AG10803 (cell line): ENCODE measurements at regions not wholly inside any gene's neighbourhood (a gene's known extent, or its start where the extent isn't known, plus 50 kb on each side); places are given as distances from the start of the nearest gene placed in this dataset.

Experiments
- DNase-seq: peaks from one replicate; pipeline ENCODE4 v3.0.0; 2010; ENCODE audit warnings: low read depth
- H3K4me3 ChIP-seq: 2 replicates; pipeline ENCODE4 v1.5.1; 2011; ENCODE audit warnings: mild to moderate bottlenecking, low read length, control low read depth
- CTCF ChIP-seq: conservative IDR thresholded peaks from 2 replicates; pipeline ENCODE4 v1.5.1; 2011; ENCODE audit warnings: mild to moderate bottlenecking, low read length, control low read depth, inconsistent platforms

- no peak for DNase-seq
- no peak for TF ChIP-seq CTCF
- H3K4me3 ChIP-seq = no peak overlapping the region
These were observed 480.5 kb downstream of the EBF1 start for GRCh38 chr5:158619083-158619788.

- no peak overlapping the region for H3K4me3 ChIP-seq
- TF ChIP-seq CTCF = no peak
- DNase-seq = no peak
These were observed 481.5 kb downstream of the EBF1 start for GRCh38 chr5:158618256-158618655.

- no peak overlapping the region for H3K4me3 ChIP-seq
- DNase-seq = peak; percentile 58
These were observed 483.0 kb downstream of the EBF1 start for GRCh38 chr5:158616707-158617106.

GRCh38 chr5:158614951-158615350 lies 484.8 kb downstream of the EBF1 start:
- no peak for TF ChIP-seq CTCF
- H3K4me3 ChIP-seq = no peak overlapping the region
- peak; percentile 55 for DNase-seq

More at GRCh38 chr5:158616707-158617106, 483.0 kb downstream of the EBF1 start:
- no peak for TF ChIP-seq CTCF

- no peak for TF ChIP-seq CTCF
- no peak for DNase-seq
- no peak overlapping the region for H3K4me3 ChIP-seq
These were observed 488.1 kb downstream of the EBF1 start for GRCh38 chr5:158611581-158611980.

- H3K4me3 ChIP-seq = no peak overlapping the region
- no peak for DNase-seq
- no peak for TF ChIP-seq CTCF
These were observed 489.7 kb downstream of the EBF1 start for GRCh38 chr5:158610051-158610415.

- H3K4me3 ChIP-seq = no peak overlapping the region
- no peak for TF ChIP-seq CTCF
- peak; percentile 93 for DNase-seq
These were observed 490.2 kb downstream of the EBF1 start for GRCh38 chr5:158609333-158610050.
